ENCODE measurements at regions not wholly inside any gene's neighbourhood (a gene's known extent, or its start where the extent isn't known, plus 50 kb on each side); places are given as distances from the start of the nearest gene placed in this dataset.

GRCh38 chr1:116842654-116843053, 67.1 kb upstream of the PTGFRN start:
- Histone ChIP-seq H2AFZ (ENCODE audit: low read depth, low read length) (no peak overlapping the region), H3K79me2 (replicated peaks; ENCODE audit: insufficient read depth, low read length) (no peaks in the 10 kb centered on the region), H3K27ac (ENCODE audit: low read length) (peak overlapping the region; percentile 85), H3K9ac (ENCODE audit: low read length) (peak overlapping the region; percentile 41), H3F3A (ENCODE audit: insufficient read depth, low read length, poor library complexity, severe bottlenecking) (no peaks in the 10 kb centered on the region), H3K4me2 (ENCODE audit: low read length) (peak overlapping the region; percentile 25), H3K4me3 (ENCODE audit: low read length) (peak overlapping the region; percentile 39), H3K36me3 (ENCODE audit: insufficient read depth, low read length) (no peaks in the 10 kb centered on the region), H3K27me3 (ENCODE audit: insufficient read depth, low read depth, low read length) (no peaks in the 10 kb centered on the region), H3K9me3 (ENCODE audit: low read length) (no peaks in the 10 kb centered on the region), H3K9me2 (ENCODE audit: insufficient read depth, low read length) (no peaks in the 10 kb centered on the region), H4K20me1 (ENCODE audit: insufficient read depth) (no peaks in the 10 kb centered on the region)
- TF ChIP-seq SMC3 (conservative IDR thresholded peaks at IDR 0.05; ENCODE audit: poor library complexity) (peak; percentile 48), POLR2AphosphoS5 (IDR thresholded peaks at IDR 0.05) (no peak), EP300 (conservative IDR thresholded peaks at IDR 0.05; ENCODE audit: poor library complexity, severe bottlenecking) (no peak), EZH2 (IDR thresholded peaks at IDR 0.05; ENCODE audit: borderline replicate concordance, insufficient read depth, low read length, poor library complexity, severe bottlenecking) (no peak), RAD21 (conservative IDR thresholded peaks at IDR 0.05) (peak; percentile 47), REST (IDR thresholded peaks at IDR 0.05; ENCODE audit: borderline replicate concordance) (no peak), CTCF (IDR thresholded peaks at IDR 0.05; ENCODE audit: poor library complexity, severe bottlenecking) (peak; percentile 50), TAF1 (IDR thresholded peaks at IDR 0.05; ENCODE audit: low read depth) (no peak), MXI1 (conservative IDR thresholded peaks at IDR 0.05; ENCODE audit: poor library complexity, severe bottlenecking) (no peak)

GRCh38 chr1:116844775-116845174, 64.9 kb upstream of the PTGFRN start:
- Histone ChIP-seq H4K20me1 (ENCODE audit: insufficient read depth) (no peaks in the 10 kb centered on the region), H3K4me2 (ENCODE audit: low read length) (no peak overlapping the region), H3K9me2 (ENCODE audit: insufficient read depth, low read length) (no peaks in the 10 kb centered on the region), H3K4me3 (ENCODE audit: low read length) (no peak overlapping the region), H3K36me3 (ENCODE audit: insufficient read depth, low read length) (no peaks in the 10 kb centered on the region), H3K79me2 (replicated peaks; ENCODE audit: insufficient read depth, low read length) (no peaks in the 10 kb centered on the region), H3F3A (ENCODE audit: insufficient read depth, low read length, poor library complexity, severe bottlenecking) (no peaks in the 10 kb centered on the region), H3K27me3 (ENCODE audit: insufficient read depth, low read depth, low read length) (no peaks in the 10 kb centered on the region), H3K27ac (ENCODE audit: low read length) (no peak overlapping the region), H3K9me3 (ENCODE audit: low read length) (no peaks in the 10 kb centered on the region), H3K9ac (ENCODE audit: low read length) (no peak overlapping the region), H2AFZ (ENCODE audit: low read depth, low read length) (no peak overlapping the region)
- no peak for TF ChIP-seq EP300 (conservative IDR thresholded peaks at IDR 0.05; ENCODE audit: poor library complexity, severe bottlenecking)
- no peak for TF ChIP-seq REST (IDR thresholded peaks at IDR 0.05; ENCODE audit: borderline replicate concordance)
- no peak for TF ChIP-seq RAD21 (conservative IDR thresholded peaks at IDR 0.05)
- no peak for TF ChIP-seq EZH2 (IDR thresholded peaks at IDR 0.05; ENCODE audit: borderline replicate concordance, insufficient read depth, low read length, poor library complexity, severe bottlenecking)
- no peak for TF ChIP-seq MXI1 (conservative IDR thresholded peaks at IDR 0.05; ENCODE audit: poor library complexity, severe bottlenecking)
- TF ChIP-seq POLR2AphosphoS5 (IDR thresholded peaks at IDR 0.05), result no peak
- no peak for TF ChIP-seq TAF1 (IDR thresholded peaks at IDR 0.05; ENCODE audit: low read depth)
- TF ChIP-seq SMC3 (conservative IDR thresholded peaks at IDR 0.05; ENCODE audit: poor library complexity), result no peak
- no peak for TF ChIP-seq CTCF (IDR thresholded peaks at IDR 0.05; ENCODE audit: poor library complexity, severe bottlenecking)

Measured in neural cell (in vitro differentiated cells).